ENCODE measurements at regions not wholly inside any gene's neighbourhood (a gene's known extent, or its start where the extent isn't known, plus 50 kb on each side); places are given as distances from the start of the nearest gene placed in this dataset.

DNA sequence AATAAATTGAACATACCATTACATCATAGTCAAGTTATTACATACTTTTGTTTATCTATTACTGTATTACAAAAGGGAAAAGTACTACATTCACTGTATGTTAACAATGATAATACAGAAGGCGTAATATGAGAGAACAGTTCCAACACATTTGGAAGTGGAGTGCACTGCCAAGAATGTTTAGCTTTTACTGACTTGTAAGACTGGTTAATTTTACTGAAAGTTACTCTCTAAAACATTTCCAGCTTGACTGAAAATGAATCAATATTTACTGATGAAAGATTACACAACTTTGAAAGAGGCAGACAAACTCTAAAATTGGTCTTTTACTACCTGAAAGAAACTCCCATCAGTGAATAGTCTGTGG lies 728.5 kb downstream of the FSCB start:
- Histone ChIP-seq H3K4me1 (no peaks in the 10 kb centered on the region), H3K36me3 (no peaks in the 10 kb centered on the region), H3K4me3 (no peak overlapping the region), H3K9me3 (peaks cover 0 to 27% (median 16%) of the 10 kb centered on the region in 8 donors), H3K27me3 (replicated peaks in 1 of 7) (no peaks in the 10 kb centered on the region), H3K27ac (no peak overlapping the region)
- intact Hi-C loops (cut with DNase I; ENCODE audit: low total_unique reads), result no loop called here
- WGBS, 5 donors, result 80 to 98% (median 87%) methylated on average over 1 of the region's 1 CpG
- TF ChIP-seq, protein P1, sequence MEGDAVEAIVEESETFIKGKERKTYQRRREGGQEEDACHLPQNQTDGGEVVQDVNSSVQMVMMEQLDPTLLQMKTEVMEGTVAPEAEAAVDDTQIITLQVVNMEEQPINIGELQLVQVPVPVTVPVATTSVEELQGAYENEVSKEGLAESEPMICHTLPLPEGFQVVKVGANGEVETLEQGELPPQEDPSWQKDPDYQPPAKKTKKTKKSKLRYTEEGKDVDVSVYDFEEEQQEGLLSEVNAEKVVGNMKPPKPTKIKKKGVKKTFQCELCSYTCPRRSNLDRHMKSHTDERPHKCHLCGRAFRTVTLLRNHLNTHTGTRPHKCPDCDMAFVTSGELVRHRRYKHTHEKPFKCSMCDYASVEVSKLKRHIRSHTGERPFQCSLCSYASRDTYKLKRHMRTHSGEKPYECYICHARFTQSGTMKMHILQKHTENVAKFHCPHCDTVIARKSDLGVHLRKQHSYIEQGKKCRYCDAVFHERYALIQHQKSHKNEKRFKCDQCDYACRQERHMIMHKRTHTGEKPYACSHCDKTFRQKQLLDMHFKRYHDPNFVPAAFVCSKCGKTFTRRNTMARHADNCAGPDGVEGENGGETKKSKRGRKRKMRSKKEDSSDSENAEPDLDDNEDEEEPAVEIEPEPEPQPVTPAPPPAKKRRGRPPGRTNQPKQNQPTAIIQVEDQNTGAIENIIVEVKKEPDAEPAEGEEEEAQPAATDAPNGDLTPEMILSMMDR (IDR thresholded peaks at IDR 0.05 in 8 of 11, conservative IDR thresholded peaks at IDR 0.05 in 3 of 11), result no peak
- TF ChIP-seq POLR2AphosphoS5 (IDR thresholded peaks at IDR 0.05) (no peak), POLR2A (IDR thresholded peaks at IDR 0.05) (no peak)
- no peak for DNase-seq

GRCh38 chr14:43765474-43765873 lies 741.6 kb downstream of the FSCB start:
- Histone ChIP-seq H3K4me3 (no peak overlapping the region), H3K27ac (no peak overlapping the region), H3K4me1 (no peaks in the 10 kb centered on the region), H3K36me3 (no peaks in the 10 kb centered on the region), H3K27me3 (replicated peaks in 1 of 7) (no peaks in the 10 kb centered on the region), H3K9me3 (peaks cover 0 to 12% (median 0%) of the 10 kb centered on the region in 8 donors)
- TF ChIP-seq, protein P1 (IDR thresholded peaks at IDR 0.05 in 8 of 11, conservative IDR thresholded peaks at IDR 0.05 in 3 of 11), result no peak
- TF ChIP-seq POLR2AphosphoS5 (IDR thresholded peaks at IDR 0.05), result no peak
- TF ChIP-seq POLR2A (IDR thresholded peaks at IDR 0.05), result no peak
- no peak for DNase-seq
- intact Hi-C loops (cut with DNase I; ENCODE audit: low total_unique reads), result no loop called here

DNA sequence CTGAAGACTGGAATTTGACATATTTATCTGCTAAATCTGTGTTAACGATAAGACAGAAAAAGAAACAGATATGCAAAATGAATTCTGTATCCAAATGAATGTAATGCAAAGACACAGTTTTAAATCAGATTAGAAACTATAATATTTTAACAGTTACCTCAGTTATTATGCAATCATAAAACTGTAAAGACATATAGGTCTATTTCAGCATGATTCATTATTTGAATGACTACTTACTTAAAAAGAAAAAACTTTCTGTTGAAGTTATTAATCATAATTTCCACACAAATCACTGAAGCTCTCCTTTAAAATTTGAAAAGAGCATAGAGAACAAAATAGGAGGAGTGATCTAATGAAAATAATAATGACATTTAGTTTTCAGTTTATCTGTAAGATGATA lies 742.6 kb downstream of the FSCB start:
- Histone ChIP-seq H3K4me1 (no peaks in the 10 kb centered on the region), H3K27ac (no peak overlapping the region), H3K36me3 (no peaks in the 10 kb centered on the region), H3K4me3 (no peak overlapping the region), H3K27me3 (replicated peaks in 1 of 7) (no peaks in the 10 kb centered on the region), H3K9me3 (peaks cover 0 to 12% (median 0%) of the 10 kb centered on the region in 8 donors)
- intact Hi-C loops (cut with DNase I; ENCODE audit: low total_unique reads), result no loop called here
- WGBS, 5 donors, result 76 to 95% (median 88%) methylated on average over 1 of the region's 1 CpG
- no peak for TF ChIP-seq POLR2AphosphoS5 (IDR thresholded peaks at IDR 0.05)
- TF ChIP-seq POLR2A (IDR thresholded peaks at IDR 0.05), result no peak
- TF ChIP-seq, protein P1 (IDR thresholded peaks at IDR 0.05 in 8 of 11, conservative IDR thresholded peaks at IDR 0.05 in 3 of 11), result no peak
- DNase-seq, result no peak

- no peak for DNase-seq
- no peaks in the 10 kb centered on the region for H3K27me3 ChIP-seq (replicated peaks in 1 of 7)
- H3K36me3 ChIP-seq, result no peaks in the 10 kb centered on the region
- H3K27ac ChIP-seq, result no peak overlapping the region
- H3K4me1 ChIP-seq, result no peaks in the 10 kb centered on the region
- no peak overlapping the region for H3K4me3 ChIP-seq
- TF ChIP-seq, protein P1 (IDR thresholded peaks at IDR 0.05 in 8 of 11, conservative IDR thresholded peaks at IDR 0.05 in 3 of 11), result no peak
- TF ChIP-seq POLR2AphosphoS5 (IDR thresholded peaks at IDR 0.05) (no peak), POLR2A (IDR thresholded peaks at IDR 0.05) (no peak)
- H3K9me3 ChIP-seq, result peaks cover 0 to 6% (median 1%) of the 10 kb centered on the region in 8 donors
- 81 to 91% (median 86%) methylated on average over 6 of the region's 6 CpGs for WGBS, 5 donors
- intact Hi-C loops (cut with DNase I; ENCODE audit: low total_unique reads), result no loop called here
These were observed 751.4 kb downstream of the FSCB start for GRCh38 chr14:43755707-43756106.

All from spleen (tissue), 11 donors.